T47D (cell line): ENCODE measurements at regions not wholly inside any gene's neighbourhood (a gene's known extent, or its start where the extent isn't known, plus 50 kb on each side); places are given as distances from the start of the nearest gene placed in this dataset.

Source experiments
- DNase-seq, 2 experiments: peaks; one replicate each; pipeline versions ENCODE4 v3.0.0 to v3.0.0-alpha.2; 2011 to 2012; ENCODE audit warnings: low read depth in 1 of 2, low spot score in 1 of 2
- JUND ChIP-seq: IDR thresholded peaks from 2 replicates; pipeline ENCODE4 v1.6.1; 2012; ENCODE audit warnings: low read depth
- in situ Hi-C: cut with HindIII; loops from 2 replicates; pipeline ENCODE4 v1.10.0; 2016; ENCODE audit warnings: low sequenced_read_pairs, low pct_unique_long_range_greater_than_20kb

DNA sequence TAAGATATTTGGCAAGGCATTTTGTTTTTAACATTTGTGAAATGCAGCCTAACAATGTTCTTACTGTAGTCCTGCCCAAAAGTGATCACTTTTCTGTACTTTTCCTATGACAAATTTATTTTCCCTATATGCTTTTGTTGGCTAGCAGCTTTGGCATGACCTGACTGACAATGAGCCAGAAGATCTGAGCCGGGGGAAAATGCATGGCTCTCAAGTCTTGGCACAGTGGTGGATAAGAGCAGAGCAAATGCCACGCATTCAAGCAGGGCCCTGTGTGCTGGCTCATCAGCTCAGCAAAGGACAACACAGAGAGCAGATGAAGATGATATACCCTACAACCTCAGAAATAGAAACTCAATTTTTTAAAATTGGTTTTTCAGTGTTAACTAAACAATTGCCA is 187.3 kb downstream of the ANAPC10 start:
- no peak for DNase-seq
- in situ Hi-C loops: no loop called here
- TF ChIP-seq JUND: no peak
